ENCODE measurements at regions not wholly inside any gene's neighbourhood (a gene's known extent, or its start where the extent isn't known, plus 50 kb on each side); places are given as distances from the start of the nearest gene placed in this dataset.

DNA sequence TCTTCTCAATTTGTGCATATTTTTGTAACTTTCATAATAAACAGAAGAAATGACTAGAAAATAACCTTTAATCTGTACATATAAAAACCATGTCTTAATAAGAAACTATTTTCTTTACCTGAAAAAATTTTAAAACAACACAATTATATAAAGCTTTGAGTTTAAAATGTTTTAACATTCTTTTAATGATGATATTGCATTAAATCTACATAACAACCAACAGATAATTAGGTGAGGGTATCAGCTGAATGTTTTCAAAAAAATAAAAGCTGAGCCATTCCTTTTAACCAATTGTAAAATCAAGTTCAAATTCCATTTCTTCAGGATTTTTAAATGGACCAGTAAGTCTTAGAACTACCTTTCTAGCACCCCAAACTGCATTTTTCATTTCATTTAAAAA is 1185.0 kb upstream of the CITED2 start:
- H3K9ac ChIP-seq (ENCODE audit: low read depth, low read length) = no peak overlapping the region
- H3K27me3 ChIP-seq (ENCODE audit: control insufficient read depth, insufficient read depth, low read length) = no peaks in the 10 kb centered on the region
- no peaks in the 10 kb centered on the region for H3K9me3 ChIP-seq (ENCODE audit: control insufficient read depth, insufficient read depth, low read length)
- no peaks in the 10 kb centered on the region for H3K36me3 ChIP-seq (ENCODE audit: control insufficient read depth, insufficient read depth, low read length)
- no peaks in the 10 kb centered on the region for H3K4me1 ChIP-seq (ENCODE audit: control insufficient read depth, insufficient read depth, low read length)
- no peak overlapping the region for H3K4me3 ChIP-seq (ENCODE audit: low read depth, low read length)

DNA sequence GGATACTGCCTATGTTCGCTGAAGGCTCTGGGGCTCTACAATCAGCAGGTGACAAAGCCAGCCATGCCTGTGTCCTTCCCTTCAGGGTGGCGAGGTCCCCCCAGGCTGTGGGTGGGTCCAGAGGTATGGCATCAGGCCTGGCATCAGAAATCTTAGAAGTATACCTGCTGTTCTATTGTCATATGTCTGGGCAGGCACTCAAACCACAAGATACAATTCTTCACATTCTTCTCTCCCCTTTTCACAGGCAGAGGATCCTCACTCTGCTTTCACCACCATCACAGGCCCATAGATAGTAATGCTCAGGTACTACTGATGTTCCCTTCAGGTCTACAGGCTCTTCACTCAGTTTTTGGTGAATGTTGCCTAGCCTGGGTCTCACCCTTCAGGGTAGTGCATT is 1180.0 kb upstream of the CITED2 start:
- H3K27me3 ChIP-seq (ENCODE audit: control insufficient read depth, insufficient read depth, low read length) = no peaks in the 10 kb centered on the region
- no peaks in the 10 kb centered on the region for H3K36me3 ChIP-seq (ENCODE audit: control insufficient read depth, insufficient read depth, low read length)
- no peaks in the 10 kb centered on the region for H3K4me1 ChIP-seq (ENCODE audit: control insufficient read depth, insufficient read depth, low read length)
- no peak overlapping the region for H3K4me3 ChIP-seq (ENCODE audit: low read depth, low read length)
- no peak overlapping the region for H3K9ac ChIP-seq (ENCODE audit: low read depth, low read length)
- no peaks in the 10 kb centered on the region for H3K9me3 ChIP-seq (ENCODE audit: control insufficient read depth, insufficient read depth, low read length)

DNA sequence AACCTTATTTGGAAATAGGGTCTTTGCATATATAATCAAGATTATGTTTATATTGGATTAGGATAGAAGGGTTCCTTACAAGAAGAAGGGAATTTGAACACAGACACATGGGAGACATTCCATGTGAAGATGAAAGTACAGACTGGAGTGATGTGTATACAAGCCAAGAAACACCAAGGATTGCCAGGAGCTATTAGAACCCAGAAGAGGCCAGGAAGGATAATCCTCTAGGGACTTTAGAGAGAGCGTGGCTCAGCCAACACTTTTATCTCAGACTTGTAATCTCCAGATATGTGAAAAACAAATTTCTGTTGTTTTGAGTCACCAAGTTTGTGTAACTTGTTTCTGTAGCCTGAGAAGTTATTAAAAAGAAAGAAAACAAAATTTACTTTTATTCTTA is 1173.9 kb upstream of the CITED2 start:
- no peak overlapping the region for H3K9ac ChIP-seq (ENCODE audit: low read depth, low read length)
- no peaks in the 10 kb centered on the region for H3K27me3 ChIP-seq (ENCODE audit: control insufficient read depth, insufficient read depth, low read length)
- no peak overlapping the region for H3K4me3 ChIP-seq (ENCODE audit: low read depth, low read length)
- H3K9me3 ChIP-seq (ENCODE audit: control insufficient read depth, insufficient read depth, low read length) = no peaks in the 10 kb centered on the region
- H3K4me1 ChIP-seq (ENCODE audit: control insufficient read depth, insufficient read depth, low read length) = no peaks in the 10 kb centered on the region
- no peaks in the 10 kb centered on the region for H3K36me3 ChIP-seq (ENCODE audit: control insufficient read depth, insufficient read depth, low read length)

DNA sequence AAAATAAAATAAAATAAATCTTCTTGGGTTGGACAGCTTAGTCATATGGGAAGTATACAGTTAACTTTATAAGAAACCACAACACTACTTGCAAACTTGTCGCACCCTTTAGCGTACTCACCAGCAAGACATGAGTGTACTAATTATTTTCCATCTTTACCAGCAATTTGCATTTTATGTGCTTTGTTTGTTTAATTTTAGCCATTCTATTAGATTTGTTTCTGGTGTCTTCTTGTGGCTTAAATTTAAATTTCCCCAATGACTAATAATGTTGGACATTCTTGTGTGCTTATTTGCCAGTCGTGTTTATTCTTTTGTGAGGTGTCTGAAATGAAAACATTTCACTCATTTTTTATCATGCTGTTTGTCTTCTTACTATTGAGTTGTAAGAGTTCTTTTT is 1172.2 kb upstream of the CITED2 start:
- Histone ChIP-seq H3K4me3 (ENCODE audit: low read depth, low read length) (no peak overlapping the region), H3K9ac (ENCODE audit: low read depth, low read length) (no peak overlapping the region), H3K27me3 (ENCODE audit: control insufficient read depth, insufficient read depth, low read length) (no peaks in the 10 kb centered on the region), H3K4me1 (ENCODE audit: control insufficient read depth, insufficient read depth, low read length) (no peaks in the 10 kb centered on the region), H3K36me3 (ENCODE audit: control insufficient read depth, insufficient read depth, low read length) (no peaks in the 10 kb centered on the region), H3K9me3 (ENCODE audit: control insufficient read depth, insufficient read depth, low read length) (no peaks in the 10 kb centered on the region)

DNA sequence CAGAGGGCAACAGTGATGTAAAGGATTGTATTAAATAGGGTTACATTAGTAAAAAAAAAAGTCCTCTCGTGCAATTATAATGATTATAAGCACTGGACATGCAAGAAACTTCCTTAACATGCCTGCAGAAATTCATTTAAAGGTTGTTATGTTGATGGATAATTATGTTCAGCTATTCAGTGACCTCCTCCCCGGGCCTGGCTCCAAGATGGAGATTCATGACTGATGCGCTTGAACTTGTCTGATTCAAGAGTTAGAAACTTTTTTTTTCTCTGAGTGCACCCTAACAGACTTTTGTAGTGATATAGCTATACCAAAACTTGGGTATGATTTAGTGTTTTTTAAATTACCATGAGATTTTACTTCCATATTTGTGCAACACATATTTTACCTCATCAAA is 1170.0 kb upstream of the CITED2 start:
- H3K27me3 ChIP-seq (ENCODE audit: control insufficient read depth, insufficient read depth, low read length) = no peaks in the 10 kb centered on the region

DNA sequence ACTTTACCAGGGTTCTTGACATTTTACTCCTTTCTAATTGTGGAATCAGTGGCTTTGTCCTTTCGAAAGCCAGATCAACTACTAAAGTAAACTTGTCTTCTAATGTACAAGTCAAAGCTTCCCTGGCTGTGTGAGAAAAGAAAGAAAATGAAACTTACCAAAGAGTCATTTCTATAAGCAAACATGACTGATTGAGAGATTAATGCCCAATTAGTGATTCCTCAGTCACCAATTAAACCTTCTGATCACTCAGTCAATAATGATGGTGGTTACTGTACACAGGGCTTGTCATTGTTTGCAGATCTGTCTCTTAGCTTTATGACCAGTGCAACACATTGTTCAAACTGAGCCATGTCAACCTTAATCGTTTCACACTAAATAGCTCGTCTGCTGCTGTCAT is 1168.4 kb upstream of the CITED2 start:
- H3K9ac ChIP-seq (ENCODE audit: low read depth, low read length) = no peak overlapping the region
- no peak overlapping the region for H3K4me3 ChIP-seq (ENCODE audit: low read depth, low read length)
- peaks cover 6% of the 10 kb centered on the region for H3K4me1 ChIP-seq (ENCODE audit: control insufficient read depth, insufficient read depth, low read length)
- H3K9me3 ChIP-seq (ENCODE audit: control insufficient read depth, insufficient read depth, low read length) = no peaks in the 10 kb centered on the region
- H3K27me3 ChIP-seq (ENCODE audit: control insufficient read depth, insufficient read depth, low read length) = no peaks in the 10 kb centered on the region
- H3K36me3 ChIP-seq (ENCODE audit: control insufficient read depth, insufficient read depth, low read length) = no peaks in the 10 kb centered on the region

More for the DNA sequence above, 1170.0 kb upstream of the CITED2 start:
- Histone ChIP-seq H3K4me3 (ENCODE audit: low read depth, low read length) (no peak overlapping the region), H3K4me1 (ENCODE audit: control insufficient read depth, insufficient read depth, low read length) (no peaks in the 10 kb centered on the region), H3K9me3 (ENCODE audit: control insufficient read depth, insufficient read depth, low read length) (no peaks in the 10 kb centered on the region), H3K9ac (ENCODE audit: low read depth, low read length) (no peak overlapping the region), H3K36me3 (ENCODE audit: control insufficient read depth, insufficient read depth, low read length) (no peaks in the 10 kb centered on the region)

DNA sequence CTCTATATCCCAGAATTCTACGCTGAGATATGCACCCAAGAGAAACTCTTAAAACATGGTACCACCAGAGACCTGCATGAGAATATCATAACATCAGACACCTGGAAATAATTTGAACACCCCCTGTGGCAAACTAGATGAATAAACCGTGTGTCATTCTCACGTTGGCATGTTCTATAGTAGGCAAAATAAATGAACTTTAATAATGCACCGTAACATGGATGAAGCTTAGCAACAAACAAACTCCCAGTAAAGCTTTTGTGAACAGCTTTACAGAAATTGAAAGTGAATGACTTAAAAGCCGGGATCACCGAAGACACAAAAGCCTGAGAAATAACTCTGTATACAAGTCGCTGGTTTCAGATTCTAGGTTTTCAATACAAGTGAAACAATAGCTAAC is 1166.8 kb upstream of the CITED2 start:
- Histone ChIP-seq H3K9ac (ENCODE audit: low read depth, low read length) (no peak overlapping the region), H3K36me3 (ENCODE audit: control insufficient read depth, insufficient read depth, low read length) (no peaks in the 10 kb centered on the region), H3K4me3 (ENCODE audit: low read depth, low read length) (no peak overlapping the region), H3K4me1 (ENCODE audit: control insufficient read depth, insufficient read depth, low read length) (peaks cover 7% of the 10 kb centered on the region), H3K9me3 (ENCODE audit: control insufficient read depth, insufficient read depth, low read length) (no peaks in the 10 kb centered on the region), H3K27me3 (ENCODE audit: control insufficient read depth, insufficient read depth, low read length) (no peaks in the 10 kb centered on the region)

DNA sequence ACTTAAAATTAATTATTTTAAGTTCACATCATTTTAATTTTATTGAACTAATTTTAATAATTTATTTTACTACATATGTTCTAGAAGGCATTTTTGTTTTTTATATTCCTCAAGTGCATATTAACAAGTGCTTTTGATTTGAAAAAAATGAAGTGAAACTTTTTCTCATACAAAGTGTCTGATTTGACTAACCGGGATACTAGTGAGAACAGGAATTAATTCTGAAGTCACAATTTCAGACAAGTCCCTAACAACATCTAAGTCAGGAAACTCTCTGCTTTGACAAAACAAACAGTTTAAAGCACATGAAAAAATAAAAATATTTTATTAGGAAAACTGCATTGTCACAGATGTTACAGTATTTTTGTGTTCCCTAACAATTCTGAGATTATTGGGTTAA is 1166.3 kb upstream of the CITED2 start:
- no peaks in the 10 kb centered on the region for H3K27me3 ChIP-seq (ENCODE audit: control insufficient read depth, insufficient read depth, low read length)
- H3K4me1 ChIP-seq (ENCODE audit: control insufficient read depth, insufficient read depth, low read length) = peaks cover 7% of the 10 kb centered on the region
- no peak overlapping the region for H3K4me3 ChIP-seq (ENCODE audit: low read depth, low read length)
- H3K36me3 ChIP-seq (ENCODE audit: control insufficient read depth, insufficient read depth, low read length) = no peaks in the 10 kb centered on the region
- H3K9me3 ChIP-seq (ENCODE audit: control insufficient read depth, insufficient read depth, low read length) = no peaks in the 10 kb centered on the region
- no peak overlapping the region for H3K9ac ChIP-seq (ENCODE audit: low read depth, low read length)

DNA sequence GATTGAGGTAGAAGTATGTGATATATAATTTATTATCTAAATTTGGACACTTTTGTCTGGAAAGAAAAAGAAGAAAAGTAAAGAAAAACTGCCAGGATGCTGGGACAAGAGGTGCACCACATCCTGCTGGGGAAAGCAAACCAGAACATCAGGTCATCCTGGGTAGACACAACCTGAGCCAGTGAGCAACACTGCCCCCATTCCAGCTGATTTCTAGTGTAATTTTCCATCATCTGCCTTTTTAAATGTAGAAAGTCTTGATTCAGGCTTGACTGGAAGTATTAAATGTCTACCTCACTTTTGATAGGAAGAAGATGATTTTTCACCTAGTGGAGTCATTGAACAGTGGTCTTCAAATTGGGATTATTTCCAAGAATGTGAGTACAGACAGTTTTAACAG is 1164.5 kb upstream of the CITED2 start:
- Histone ChIP-seq H3K27me3 (ENCODE audit: control insufficient read depth, insufficient read depth, low read length) (no peaks in the 10 kb centered on the region), H3K9ac (ENCODE audit: low read depth, low read length) (no peak overlapping the region), H3K4me1 (ENCODE audit: control insufficient read depth, insufficient read depth, low read length) (peaks cover 7% of the 10 kb centered on the region), H3K36me3 (ENCODE audit: control insufficient read depth, insufficient read depth, low read length) (no peaks in the 10 kb centered on the region), H3K9me3 (ENCODE audit: control insufficient read depth, insufficient read depth, low read length) (no peaks in the 10 kb centered on the region), H3K4me3 (ENCODE audit: low read depth, low read length) (no peak overlapping the region)

DNA sequence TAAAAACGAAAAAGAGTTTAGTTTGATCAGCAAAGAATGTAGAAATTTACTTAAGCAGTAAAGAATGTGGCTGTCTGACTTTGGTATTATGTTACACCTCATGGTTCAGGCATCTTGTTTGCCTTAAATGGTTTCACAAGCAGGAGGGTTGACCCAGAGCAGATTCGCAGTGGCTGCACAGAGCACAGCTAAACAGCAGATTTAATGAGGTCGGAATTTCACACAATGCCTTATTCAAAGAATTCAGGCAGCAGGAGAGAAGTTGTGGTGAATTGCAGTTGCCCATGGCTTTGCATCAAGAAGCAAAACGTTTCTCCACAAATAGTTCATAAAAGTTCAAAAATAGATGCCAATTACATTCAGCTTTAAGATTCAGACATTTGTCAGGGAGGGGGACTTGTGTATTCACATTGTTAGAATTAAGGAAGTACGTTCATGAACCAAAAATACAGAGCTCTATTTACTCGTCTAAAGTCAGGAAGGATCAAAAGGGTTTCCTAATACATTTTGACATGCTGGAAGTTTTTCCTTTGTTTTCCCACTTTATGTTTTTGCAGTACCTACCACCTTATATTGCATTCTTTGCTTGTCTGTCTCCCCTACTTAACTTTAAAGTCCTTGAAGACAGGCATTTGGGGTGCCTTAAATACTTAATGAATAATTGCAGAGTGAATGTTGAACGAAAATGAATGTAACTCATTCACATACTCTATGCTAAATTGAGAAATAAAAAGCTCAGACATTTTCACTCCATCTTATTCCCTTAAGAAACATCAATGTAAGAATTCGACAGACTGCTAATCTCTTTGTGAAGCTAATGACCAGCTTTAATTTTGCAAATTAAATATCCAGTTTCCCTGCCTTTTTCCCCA is 1163.6 kb upstream of the CITED2 start:
- Histone ChIP-seq H3K9me3 (ENCODE audit: control insufficient read depth, insufficient read depth, low read length) (no peaks in the 10 kb centered on the region), H3K4me1 (ENCODE audit: control insufficient read depth, insufficient read depth, low read length) (peaks cover 7% of the 10 kb centered on the region), H3K36me3 (ENCODE audit: control insufficient read depth, insufficient read depth, low read length) (no peaks in the 10 kb centered on the region), H3K9ac (ENCODE audit: low read depth, low read length) (no peak overlapping the region), H3K4me3 (ENCODE audit: low read depth, low read length) (no peak overlapping the region), H3K27me3 (ENCODE audit: control insufficient read depth, insufficient read depth, low read length) (no peaks in the 10 kb centered on the region)

DNA sequence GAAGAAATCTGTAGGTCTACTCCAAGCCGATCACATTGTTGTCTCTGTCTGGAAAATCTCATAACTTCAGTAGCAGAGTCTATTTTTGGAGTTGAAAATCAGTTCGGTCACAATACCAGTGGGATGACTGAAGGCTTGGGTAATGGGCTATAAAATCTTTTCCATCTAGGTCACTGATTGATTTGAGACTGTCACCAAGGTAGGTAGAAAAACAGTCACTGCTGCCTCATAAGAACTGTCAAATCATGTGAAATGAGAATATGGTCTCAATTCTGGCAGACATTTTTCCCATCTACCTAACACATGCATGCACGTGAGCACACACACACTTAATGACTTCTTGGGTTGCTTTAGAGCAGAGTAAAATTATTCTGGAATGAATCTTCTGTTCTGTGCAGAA is 1162.8 kb upstream of the CITED2 start:
- Histone ChIP-seq H3K36me3 (ENCODE audit: control insufficient read depth, insufficient read depth, low read length) (no peaks in the 10 kb centered on the region), H3K4me3 (ENCODE audit: low read depth, low read length) (no peak overlapping the region), H3K9ac (ENCODE audit: low read depth, low read length) (no peak overlapping the region), H3K4me1 (ENCODE audit: control insufficient read depth, insufficient read depth, low read length) (peaks cover 7% of the 10 kb centered on the region), H3K9me3 (ENCODE audit: control insufficient read depth, insufficient read depth, low read length) (no peaks in the 10 kb centered on the region), H3K27me3 (ENCODE audit: control insufficient read depth, insufficient read depth, low read length) (no peaks in the 10 kb centered on the region)

DNA sequence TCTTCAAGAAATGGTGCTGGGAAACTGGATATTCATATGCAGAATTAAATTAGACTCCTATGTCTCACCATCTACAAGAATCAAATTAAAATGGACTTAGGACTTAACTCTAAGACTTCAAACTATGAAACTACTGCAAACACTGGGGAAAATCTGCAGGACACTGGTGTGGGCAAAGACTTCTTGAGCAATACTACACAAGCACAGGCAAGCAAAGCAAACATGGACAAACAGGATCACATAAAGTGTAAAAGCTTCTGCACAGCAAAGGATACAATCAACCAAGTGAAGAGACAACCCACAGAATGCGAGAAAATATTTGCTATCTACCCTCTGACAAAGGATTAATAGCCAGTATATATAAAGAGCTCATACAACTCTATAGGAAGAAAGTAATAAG is 1161.1 kb upstream of the CITED2 start:
- no peaks in the 10 kb centered on the region for H3K9me3 ChIP-seq (ENCODE audit: control insufficient read depth, insufficient read depth, low read length)
- H3K4me3 ChIP-seq (ENCODE audit: low read depth, low read length) = no peak overlapping the region
- H3K27me3 ChIP-seq (ENCODE audit: control insufficient read depth, insufficient read depth, low read length) = no peaks in the 10 kb centered on the region
- no peaks in the 10 kb centered on the region for H3K36me3 ChIP-seq (ENCODE audit: control insufficient read depth, insufficient read depth, low read length)
- no peak overlapping the region for H3K9ac ChIP-seq (ENCODE audit: low read depth, low read length)
- peaks cover 7% of the 10 kb centered on the region for H3K4me1 ChIP-seq (ENCODE audit: control insufficient read depth, insufficient read depth, low read length)
